ENCODE measurements at regions not wholly inside any gene's neighbourhood (a gene's known extent, or its start where the extent isn't known, plus 50 kb on each side); places are given as distances from the start of the nearest gene placed in this dataset.

DNA sequence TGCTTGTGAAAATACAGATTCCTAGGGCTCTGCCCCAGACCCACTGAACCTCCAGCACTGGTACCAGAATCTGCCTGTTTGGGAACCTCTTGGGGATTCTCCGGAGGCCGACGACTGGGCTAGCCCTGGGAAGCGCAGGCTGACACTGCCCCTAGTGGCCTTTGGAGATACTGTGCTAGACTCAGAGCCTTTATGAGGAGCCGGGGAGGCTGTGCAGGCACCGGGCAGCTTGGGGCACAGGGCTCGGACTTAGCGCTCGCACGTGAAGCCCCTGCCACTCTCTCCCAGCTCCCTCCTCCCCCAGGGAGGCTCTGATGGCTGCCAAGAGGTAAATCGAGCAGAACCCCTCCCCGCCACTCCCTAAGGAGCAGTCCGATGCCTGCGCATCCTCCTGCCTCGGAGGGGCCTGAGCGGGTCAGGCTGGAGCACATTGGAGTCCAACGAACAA, 144.6 kb upstream of the TNR start:
- TF ChIP-seq, protein P1, sequence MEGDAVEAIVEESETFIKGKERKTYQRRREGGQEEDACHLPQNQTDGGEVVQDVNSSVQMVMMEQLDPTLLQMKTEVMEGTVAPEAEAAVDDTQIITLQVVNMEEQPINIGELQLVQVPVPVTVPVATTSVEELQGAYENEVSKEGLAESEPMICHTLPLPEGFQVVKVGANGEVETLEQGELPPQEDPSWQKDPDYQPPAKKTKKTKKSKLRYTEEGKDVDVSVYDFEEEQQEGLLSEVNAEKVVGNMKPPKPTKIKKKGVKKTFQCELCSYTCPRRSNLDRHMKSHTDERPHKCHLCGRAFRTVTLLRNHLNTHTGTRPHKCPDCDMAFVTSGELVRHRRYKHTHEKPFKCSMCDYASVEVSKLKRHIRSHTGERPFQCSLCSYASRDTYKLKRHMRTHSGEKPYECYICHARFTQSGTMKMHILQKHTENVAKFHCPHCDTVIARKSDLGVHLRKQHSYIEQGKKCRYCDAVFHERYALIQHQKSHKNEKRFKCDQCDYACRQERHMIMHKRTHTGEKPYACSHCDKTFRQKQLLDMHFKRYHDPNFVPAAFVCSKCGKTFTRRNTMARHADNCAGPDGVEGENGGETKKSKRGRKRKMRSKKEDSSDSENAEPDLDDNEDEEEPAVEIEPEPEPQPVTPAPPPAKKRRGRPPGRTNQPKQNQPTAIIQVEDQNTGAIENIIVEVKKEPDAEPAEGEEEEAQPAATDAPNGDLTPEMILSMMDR (conservative IDR thresholded peaks at IDR 0.05): peak; percentile 84
- no peak overlapping the region for H3K27ac ChIP-seq

DNA sequence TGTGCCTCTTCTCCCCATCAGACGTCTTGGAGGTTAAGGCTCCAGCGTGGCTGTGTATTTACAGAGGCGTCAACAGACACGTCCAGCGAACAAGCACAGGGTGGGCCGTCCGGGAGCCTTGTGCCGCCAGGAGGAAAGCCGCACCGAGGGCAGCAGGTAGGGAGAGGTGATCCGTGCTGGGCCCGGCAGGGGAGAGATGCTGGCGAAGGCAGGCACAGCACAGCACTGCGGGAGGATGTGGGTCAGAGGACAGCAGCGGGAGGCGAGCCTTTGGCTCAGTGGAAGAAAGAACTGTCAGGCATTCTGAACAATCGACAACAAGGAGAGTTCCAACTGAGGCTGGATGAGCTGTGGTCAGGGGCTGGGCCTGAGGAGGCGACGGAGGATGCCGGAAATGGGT, 144.1 kb upstream of the TNR start:
- TF ChIP-seq, protein P1 (conservative IDR thresholded peaks at IDR 0.05): no peak

DNA sequence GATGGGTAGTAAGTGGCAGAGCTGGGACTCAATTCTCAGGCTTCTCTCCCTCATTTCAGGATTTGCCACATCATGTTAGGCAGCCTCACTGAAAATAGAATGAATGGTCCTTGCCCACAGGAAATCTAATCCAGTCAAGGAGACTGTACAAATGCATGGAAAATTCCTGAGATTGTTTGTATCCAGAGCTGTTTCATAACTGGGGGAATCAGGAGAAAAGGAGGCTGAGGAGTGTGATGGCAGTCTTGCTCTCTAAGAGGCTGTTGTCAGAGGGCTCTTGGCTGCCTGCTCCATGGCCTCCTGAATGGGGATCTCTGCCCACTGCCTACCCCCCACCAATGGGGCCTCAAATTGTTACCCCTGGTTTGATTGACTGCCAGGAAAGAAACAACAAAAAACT, 141.9 kb upstream of the TNR start:
- TF ChIP-seq, protein P1 (conservative IDR thresholded peaks at IDR 0.05): no peak
- H3K27ac ChIP-seq: no peak overlapping the region

More for the DNA sequence above, 144.1 kb upstream of the TNR start:
- no peak overlapping the region for H3K27ac ChIP-seq

DNA sequence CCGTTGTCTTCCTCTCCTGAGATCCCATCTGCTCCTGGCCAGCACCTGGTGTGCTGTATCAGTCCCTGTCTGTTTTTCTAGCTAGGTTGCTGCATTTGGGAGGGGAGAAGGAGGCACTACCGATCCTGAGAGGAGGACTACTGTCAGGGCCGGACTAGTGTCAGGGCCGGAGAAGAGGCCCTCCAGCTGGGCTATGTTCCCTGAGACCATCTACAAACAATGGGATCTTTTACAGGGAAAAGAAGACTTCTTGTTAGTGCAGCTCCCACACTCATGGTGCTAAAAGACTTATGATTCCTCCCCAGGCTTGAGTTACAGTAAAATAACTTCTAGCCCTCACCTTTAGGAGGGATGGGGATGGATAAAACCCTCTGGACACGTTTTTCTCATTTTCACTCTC, 141.0 kb upstream of the TNR start:
- no peak overlapping the region for H3K27ac ChIP-seq
- TF ChIP-seq, protein P1 (conservative IDR thresholded peaks at IDR 0.05): no peak

DNA sequence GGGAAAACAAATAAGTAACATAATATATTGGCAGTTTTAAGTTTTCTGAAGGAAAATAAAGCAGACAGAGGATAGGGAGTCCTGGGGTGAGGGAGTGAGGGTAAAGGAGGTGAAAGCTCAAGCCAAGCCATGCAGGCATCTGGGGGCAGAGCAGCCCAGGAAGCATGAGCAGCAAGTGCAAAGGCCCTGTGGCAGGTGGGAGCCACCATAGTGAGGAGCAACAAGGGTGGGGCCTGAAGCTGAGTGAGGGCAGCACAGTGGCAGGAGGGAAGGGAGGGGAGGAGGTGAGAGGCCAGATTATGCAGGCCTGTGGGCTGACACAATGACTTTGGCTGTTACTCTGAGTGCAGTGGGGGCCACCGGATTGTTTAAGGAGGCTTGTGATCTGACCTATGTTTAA, 138.8 kb upstream of the TNR start:
- no peak overlapping the region for H3K27ac ChIP-seq
- TF ChIP-seq, protein P1 (conservative IDR thresholded peaks at IDR 0.05): no peak

DNA sequence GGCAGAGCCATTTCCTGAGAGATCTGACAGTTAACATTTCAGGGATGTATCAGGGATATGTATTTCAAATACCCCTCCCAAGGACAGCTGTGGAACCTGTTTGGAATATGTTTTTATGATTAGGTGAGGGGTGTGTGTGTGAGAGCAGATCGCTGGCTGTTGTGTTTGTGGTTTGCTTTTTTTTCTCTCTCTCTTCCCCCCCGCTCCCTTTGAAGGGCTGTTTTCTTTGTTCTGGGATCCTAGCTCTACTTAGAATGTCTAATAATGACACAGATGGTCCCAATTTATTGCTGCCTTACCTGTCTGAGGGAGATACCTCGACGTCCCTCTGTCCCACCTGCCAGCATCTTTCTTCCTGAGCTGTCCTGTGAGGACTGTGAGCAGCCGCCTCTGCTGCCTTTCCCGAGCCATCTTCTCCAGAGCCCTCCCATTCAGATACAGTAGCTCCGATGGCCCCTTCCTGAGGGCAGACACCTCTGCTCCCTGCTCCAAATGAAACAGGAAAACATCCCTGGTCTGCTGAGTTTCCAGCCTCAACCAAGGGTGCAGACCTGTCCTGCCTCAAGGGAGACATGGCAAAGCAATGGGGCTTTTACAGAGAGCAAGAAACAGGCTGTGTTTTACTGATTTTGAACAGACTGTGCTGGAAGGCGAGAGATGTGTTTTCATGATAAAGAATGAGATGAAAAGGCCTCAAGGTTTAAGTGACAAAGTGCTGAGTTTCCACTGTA, 138.0 kb upstream of the TNR start:
- TF ChIP-seq, protein P1 (conservative IDR thresholded peaks at IDR 0.05): no peak
- peak overlapping the region; percentile 30; the same call in 1 of the 2 replicates for H3K27ac ChIP-seq

DNA sequence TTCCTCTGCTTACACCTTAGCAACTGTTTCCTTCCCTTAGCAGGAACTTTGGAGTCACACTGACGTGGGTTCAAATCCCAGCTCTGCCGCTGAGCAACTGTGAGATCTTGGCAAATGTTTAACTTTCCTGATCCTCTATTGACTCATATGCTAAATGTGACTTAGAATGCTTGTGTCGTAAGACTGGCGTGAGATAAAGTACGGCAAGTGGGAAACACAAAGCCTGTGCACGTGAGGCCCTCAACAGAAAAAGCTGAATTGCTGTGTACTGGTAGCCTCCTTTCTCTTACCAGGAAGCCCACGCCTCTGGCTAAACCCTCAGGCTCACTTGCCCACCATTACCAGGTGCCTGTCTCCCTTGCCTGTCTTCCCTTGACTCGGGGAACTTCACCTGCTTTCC, 135.4 kb upstream of the TNR start:
- TF ChIP-seq, protein P1 (conservative IDR thresholded peaks at IDR 0.05): no peak
- no peak overlapping the region for H3K27ac ChIP-seq

All from VCaP (cell line).